HCT116 (cell line): ENCODE measurements at regions not wholly inside any gene's neighbourhood (a gene's known extent, or its start where the extent isn't known, plus 50 kb on each side); places are given as distances from the start of the nearest gene placed in this dataset.

Source experiments
- ATAC-seq: fragments of 200-7000 bp; cut with Tn5 transposase; 2 replicates; pipeline ENCODE4 v1.9.1; 2020; ENCODE audit warnings: mild to moderate bottlenecking, moderate library complexity
- BruUV-seq: library from RNA; stranded (reverse); fragments of 400-500 nt; replicated peaks from 2 replicates; lab custom pipeline; 2021; lab: Mats Ljungman, UMichigan
- CTCF ChIA-PET: fragments of 300-600 bp; sonication (Branson Sonifier 250); formaldehyde crosslinking; loops from one replicate; lab custom pipeline; 2021; ENCODE audit warnings: antibody characterized with exemption; lab: Charles Lee
- POLR2A ChIA-PET: fragments of 300-600, 350-600 bp; sonication (Branson Sonifier 250); formaldehyde crosslinking; loops from one replicate; lab custom pipeline; 2021; ENCODE audit warnings: antibody characterized with exemption; lab: Charles Lee
- RAD21 ChIA-PET, 2 experiments: fragments of 300-600 bp; sonication (Branson Sonifier 250); formaldehyde crosslinking; loops; one replicate each; lab custom pipeline; 2023; ENCODE audit warnings: low total read pairs in 2 of 2; ENCODE audit not compliant: uncharacterized antibody in 2 of 2, unreplicated experiment in 2 of 2, low non-redundant PET in 1 of 2; lab: Charles Lee
- DNase-seq: peaks from one replicate; pipeline ENCODE4 v3.0.0-alpha.2; 2010; ENCODE audit warnings: low read depth, low spot score
- H2AFZ ChIP-seq: fragments of 200-600 bp; shearing (Covaris generic), sonication (generic); 2 replicates; pipeline ENCODE4 v1.6.1; 2017; ENCODE audit warnings: low read depth, mixed run types, mixed read lengths, antibody characterized with exemption, low read length; ENCODE audit not compliant: poor library complexity, severe bottlenecking
- H3K27ac ChIP-seq: 2 replicates; pipeline ENCODE4 v1.5.1; 2012; ENCODE audit warnings: low read depth, low read length
- H3K27me3 ChIP-seq: fragments of 200-600 bp; sonication (generic); 2 replicates; pipeline ENCODE4 v1.6.1; 2016; ENCODE audit warnings: mixed run types, low read length, mixed read lengths; ENCODE audit not compliant: insufficient read depth
- H3K36me3 ChIP-seq, 2 experiments: fragments of 200-500 bp in 1 of 2; fragments of 200-600 bp in 1 of 2; sonication (Bioruptor generic) in 1 of 2; sonication (generic) in 1 of 2; 2 replicates each; pipeline versions ENCODE4 v1.5.1 to v1.6.1; 2014 to 2016; ENCODE audit warnings: low read length in 2 of 2, inconsistent platforms in 1 of 2, mixed read lengths in 1 of 2, mixed run types in 1 of 2; ENCODE audit not compliant: insufficient read depth in 2 of 2, control insufficient read depth in 1 of 2
- H3K4me1 ChIP-seq, 2 experiments: fragments of 200-600 bp in 1 of 2; sonication (generic) in 1 of 2; 2 replicates each; pipeline versions ENCODE4 v1.5.1 to v1.6.1; 2012 to 2017; ENCODE audit warnings: low read length in 2 of 2, inconsistent platforms in 1 of 2, mild to moderate bottlenecking in 1 of 2, mixed read lengths in 1 of 2, mixed run types in 1 of 2, moderate library complexity in 1 of 2; ENCODE audit not compliant: insufficient read depth in 2 of 2, control insufficient read depth in 1 of 2
- H3K4me2 ChIP-seq: fragments of 200-600 bp; sonication (generic); 2 replicates; pipeline ENCODE4 v1.6.1; 2017; ENCODE audit warnings: mixed run types, low read length, mixed read lengths
- H3K4me3 ChIP-seq, 2 experiments: fragments of 200-600 bp in 1 of 2; sonication (generic) in 1 of 2; replicated peaks in 1 of 2; 2 replicates each; pipeline ENCODE4 v1.5.1; 2011 to 2016; ENCODE audit warnings: low read length in 2 of 2, control low read depth in 1 of 2, low read depth in 1 of 2, mild to moderate bottlenecking in 1 of 2, mixed read lengths in 1 of 2, mixed run types in 1 of 2
- H3K79me2 ChIP-seq: fragments of 200-600 bp; sonication (generic); 2 replicates; pipeline ENCODE4 v1.6.1; 2017; ENCODE audit warnings: mild to moderate bottlenecking, mixed run types, low read length, moderate library complexity, mixed read lengths; ENCODE audit not compliant: insufficient read depth
- H3K9ac ChIP-seq: fragments of 200-600 bp; sonication (generic); 2 replicates; pipeline ENCODE4 v1.6.1; 2016; ENCODE audit warnings: low read length, mixed read lengths
- H3K9me2 ChIP-seq: fragments of 200-600 bp; sonication (generic), shearing (Covaris generic); 2 replicates; pipeline ENCODE4 v1.6.1; 2017; ENCODE audit warnings: mixed run types, mild to moderate bottlenecking, moderate library complexity; ENCODE audit not compliant: insufficient read depth
- H3K9me3 ChIP-seq, 2 experiments: fragments of 200-500 bp in 1 of 2; fragments of 200-600 bp in 1 of 2; sonication (Bioruptor generic) in 1 of 2; sonication (generic) in 1 of 2; 2 replicates each; pipeline ENCODE4 v1.6.1; 2014 to 2017; ENCODE audit warnings: low read length in 2 of 2, mixed read lengths in 2 of 2, inconsistent platforms in 1 of 2, low read depth in 1 of 2, mild to moderate bottlenecking in 1 of 2, mixed run types in 1 of 2, moderate library complexity in 1 of 2; ENCODE audit not compliant: control insufficient read depth in 1 of 2, insufficient read depth in 1 of 2
- H4K20me1 ChIP-seq: fragments of 200-600 bp; sonication (generic), shearing (Covaris generic); 2 replicates; pipeline ENCODE4 v1.6.1; 2017; ENCODE audit warnings: mixed run types, mild to moderate bottlenecking, moderate library complexity; ENCODE audit not compliant: insufficient read depth
- ATF3 ChIP-seq: IDR thresholded peaks from 2 replicates; pipeline ENCODE4 v1.6.1; 2012
- ELF1 ChIP-seq: IDR thresholded peaks from 2 replicates; pipeline ENCODE4 v1.6.1; 2012; ENCODE audit warnings: low read depth, borderline replicate concordance
- JUND ChIP-seq: IDR thresholded peaks from 2 replicates; pipeline ENCODE4 v1.6.1; 2012
- POLR2AphosphoS5 ChIP-seq: IDR thresholded peaks from 2 replicates; pipeline ENCODE4 v1.6.1; 2011; ENCODE audit warnings: mild to moderate bottlenecking, low read depth, low read length, moderate library complexity
- SP1 ChIP-seq: IDR thresholded peaks from 2 replicates; pipeline ENCODE4 v1.6.1; 2012; ENCODE audit warnings: low read depth
- SRF ChIP-seq: IDR thresholded peaks from 2 replicates; pipeline ENCODE4 v1.6.1; 2012; ENCODE audit warnings: low read depth
- ZBTB33 ChIP-seq: IDR thresholded peaks from 2 replicates; pipeline ENCODE4 v1.6.1; 2011; ENCODE audit warnings: mild to moderate bottlenecking, low read length, moderate library complexity; ENCODE audit not compliant: insufficient replicate concordance; ENCODE audit errors: extremely low read depth
- intact Hi-C: fragments of 100-400 bp; cut with micrococcal nuclease; formaldehyde crosslinking; loops from 2 replicates; pipeline ENCODE4 v1.10.0; 2022

GRCh38 chr11:120061036-120061760, 76.7 kb downstream of the TRIM29 start:
- intact Hi-C loops: no loop called here
- POLR2A ChIA-PET: no interaction called here
- H3K9me2 ChIP-seq: no peaks in the 10 kb centered on the region
- H3K79me2 ChIP-seq: no peaks in the 10 kb centered on the region
- no peak overlapping the region for H3K4me2 ChIP-seq
- TF ChIP-seq SRF: no peak
- no peak for TF ChIP-seq POLR2AphosphoS5
- TF ChIP-seq SP1: no peak
- no peak for TF ChIP-seq ZBTB33
- CTCF ChIA-PET: no interaction called here
- RAD21 ChIA-PET: no interaction called here
- no peak overlapping the region for H3K27ac ChIP-seq
- no peaks in the 10 kb centered on the region for H3K9me3 ChIP-seq
- peaks cover 0 to 8% of the 10 kb centered on the region in 2 experiments; a peak in 1 of 4 replicates for H3K4me1 ChIP-seq
- H3K9ac ChIP-seq: no peak overlapping the region
- ATAC-seq (no peak), DNase-seq (no peak)
- H2AFZ ChIP-seq: no peak overlapping the region
- H3K4me3 ChIP-seq: no peak overlapping the region
- H3K36me3 ChIP-seq: no peaks in the 10 kb centered on the region
- H3K27me3 ChIP-seq: peaks cover 11% of the 10 kb centered on the region; the same call in 1 of the 2 replicates
- BruUV-seq: no TSS peak
- H4K20me1 ChIP-seq: no peaks in the 10 kb centered on the region

- H3K27me3 ChIP-seq: peaks cover 6% of the 10 kb centered on the region; the same call in 1 of the 2 replicates
- POLR2A ChIA-PET: no interaction called here
- H3K4me3 ChIP-seq: no peak overlapping the region
These were observed 77.4 kb downstream of the TRIM29 start for GRCh38 chr11:120060512-120060911.

More at GRCh38 chr11:120060512-120060911, 77.4 kb downstream of the TRIM29 start:
- H3K9ac ChIP-seq: no peak overlapping the region
- TF ChIP-seq ELF1 (no peak), JUND (no peak), SRF (no peak), ZBTB33 (no peak), ATF3 (no peak)
- H3K4me2 ChIP-seq: no peak overlapping the region
- peaks cover 0 to 8% of the 10 kb centered on the region in 2 experiments; a peak in 1 of 4 replicates for H3K4me1 ChIP-seq
- ATAC-seq (no peak), DNase-seq (no peak)
- H3K9me3 ChIP-seq: no peaks in the 10 kb centered on the region
- no peaks in the 10 kb centered on the region for H3K36me3 ChIP-seq
- BruUV-seq: no TSS peak
- ChIA-PET CTCF (no interaction called here), RAD21 (no interaction called here)
- intact Hi-C loops: no loop called here
- no peaks in the 10 kb centered on the region for H4K20me1 ChIP-seq
- H2AFZ ChIP-seq: no peak overlapping the region
- no peaks in the 10 kb centered on the region for H3K79me2 ChIP-seq
- H3K9me2 ChIP-seq: no peaks in the 10 kb centered on the region
- no peak overlapping the region for H3K27ac ChIP-seq
